Right atrium auricular region (tissue), 2 donors: ENCODE measurements at regions not wholly inside any gene's neighbourhood (a gene's known extent, or its start where the extent isn't known, plus 50 kb on each side); places are given as distances from the start of the nearest gene placed in this dataset.

Experiments
- DNase-seq: peaks from one replicate; pipeline ENCODE4 v3.0.0-alpha.2; 2019; ENCODE audit warnings: low spot score
- H3K27ac ChIP-seq, 2 donors: fragments of 200-600 bp; sonication (generic); 1 replicate in 1 of 2; 2 replicates in 1 of 2; pipeline ENCODE4 v1.5.1; 2016 to 2019
- H3K27me3 ChIP-seq, 2 donors: fragments of 200-600 bp; sonication (generic); one replicate each; pipeline versions ENCODE4 v1.5.1 to v1.6.0; 2017 to 2019
- H3K36me3 ChIP-seq: fragments of 200-600 bp; sonication (generic); one replicate; pipeline ENCODE4 v1.5.1; 2016
- H3K4me1 ChIP-seq, 2 donors: fragments of 200-600 bp; sonication (generic); one replicate each; pipeline versions ENCODE4 v1.5.1 to v1.6.0; 2017 to 2019
- H3K4me3 ChIP-seq, 2 donors: fragments of 200-600 bp; sonication (generic); 1 replicate in 1 of 2; 2 replicates in 1 of 2; pipeline ENCODE4 v1.5.1; 2017 to 2019; ENCODE audit warnings: mild to moderate bottlenecking in 1 of 2, moderate library complexity in 1 of 2
- H3K9me3 ChIP-seq, 2 donors: fragments of 200-600 bp; sonication (generic); one replicate each; pipeline ENCODE4 v1.5.1; 2019
- CTCF ChIP-seq, 2 donors: fragments of 200-600 bp; sonication (generic); IDR thresholded peaks; one replicate each; pipeline ENCODE4 v1.5.1; 2019; ENCODE audit warnings: antibody characterized with exemption in 2 of 2

- H3K36me3 ChIP-seq: no peaks in the 10 kb centered on the region
- H3K4me1 ChIP-seq: peaks cover 0 to 9% of the 10 kb centered on the region in 2 donors
- peak; percentile 97 for DNase-seq
- peak overlapping the region; percentile 37 to 67 for H3K27ac ChIP-seq
- no peaks in the 10 kb centered on the region for H3K9me3 ChIP-seq
- H3K4me3 ChIP-seq: no peak overlapping the region
- no peak for TF ChIP-seq CTCF (IDR thresholded peaks at IDR 0.05)
- H3K27me3 ChIP-seq: no peaks in the 10 kb centered on the region
Observed at GRCh38 chr21:41678924-41679318, 87.9 kb downstream of the RIPK4 start.

GRCh38 chr21:41678016-41678923 is 88.6 kb downstream of the RIPK4 start:
- Histone ChIP-seq H3K4me3 (no peak overlapping the region), H3K4me1 (peaks cover 0 to 9% of the 10 kb centered on the region in 2 donors), H3K27me3 (no peaks in the 10 kb centered on the region), H3K9me3 (no peaks in the 10 kb centered on the region), H3K36me3 (no peaks in the 10 kb centered on the region), H3K27ac (peak overlapping the region; percentile 37 to 67)
- no peak for TF ChIP-seq CTCF (IDR thresholded peaks at IDR 0.05)
- no peak for DNase-seq

- Histone ChIP-seq H3K4me1 (peaks cover 0 to 9% of the 10 kb centered on the region in 2 donors), H3K4me3 (no peak overlapping the region), H3K9me3 (no peaks in the 10 kb centered on the region), H3K36me3 (no peaks in the 10 kb centered on the region), H3K27ac (no peak overlapping the region), H3K27me3 (no peaks in the 10 kb centered on the region)
- DNase-seq: no peak
- no peak for TF ChIP-seq CTCF (IDR thresholded peaks at IDR 0.05)
Observed at GRCh38 chr21:41677671-41678015, 89.2 kb downstream of the RIPK4 start.

DNA sequence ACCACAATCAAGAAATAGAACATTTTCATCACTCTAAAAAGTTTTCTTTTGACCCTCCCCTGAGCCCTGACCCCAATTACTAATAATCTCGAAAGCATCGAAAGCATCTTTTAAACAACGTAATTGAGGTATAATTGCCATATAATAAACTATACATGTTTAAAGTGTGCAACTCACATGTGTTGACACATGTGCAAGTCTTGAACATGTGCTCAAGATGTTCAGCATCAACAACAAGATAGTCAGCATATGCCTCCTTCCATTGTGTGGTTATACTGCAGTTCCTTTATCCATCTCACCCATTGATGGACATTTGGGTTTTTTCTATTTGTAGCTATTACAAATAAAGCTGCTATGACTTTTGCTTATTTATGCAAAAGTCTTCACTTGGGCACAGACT is 90.7 kb downstream of the RIPK4 start:
- Histone ChIP-seq H3K36me3 (no peaks in the 10 kb centered on the region), H3K27me3 (no peaks in the 10 kb centered on the region), H3K27ac (no peak overlapping the region), H3K9me3 (no peaks in the 10 kb centered on the region), H3K4me1 (peaks cover 0 to 9% of the 10 kb centered on the region in 2 donors), H3K4me3 (no peak overlapping the region)
- DNase-seq: no peak
- no peak for TF ChIP-seq CTCF (IDR thresholded peaks at IDR 0.05)

DNA sequence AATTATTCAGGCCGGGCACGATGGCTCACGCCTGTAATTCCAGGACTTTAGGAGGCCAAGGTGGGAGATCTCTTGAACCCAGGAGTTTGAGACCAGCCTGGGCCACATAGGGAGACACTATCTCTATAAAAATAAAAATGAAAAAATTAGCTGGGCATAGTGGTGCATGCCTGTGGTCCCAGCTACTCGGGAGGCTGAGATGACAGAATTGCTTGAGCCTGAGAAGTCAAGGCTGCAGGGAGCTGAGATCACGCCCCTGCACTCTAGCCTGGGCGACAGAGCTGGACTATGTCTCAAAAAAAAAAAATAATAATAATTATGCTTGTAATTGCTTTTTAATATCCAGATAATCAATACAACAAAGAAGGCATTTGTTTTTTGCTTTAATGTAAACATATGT is 91.3 kb downstream of the RIPK4 start:
- H3K36me3 ChIP-seq: no peaks in the 10 kb centered on the region
- H3K27ac ChIP-seq: no peak overlapping the region
- DNase-seq: no peak
- no peaks in the 10 kb centered on the region for H3K27me3 ChIP-seq
- H3K4me1 ChIP-seq: peaks cover 0 to 9% of the 10 kb centered on the region in 2 donors
- no peak for TF ChIP-seq CTCF (IDR thresholded peaks at IDR 0.05)
- H3K9me3 ChIP-seq: no peaks in the 10 kb centered on the region
- no peak overlapping the region for H3K4me3 ChIP-seq

GRCh38 chr21:41674402-41674801 is 92.5 kb downstream of the RIPK4 start:
- no peak for DNase-seq
- no peak overlapping the region for H3K27ac ChIP-seq

More at GRCh38 chr21:41674402-41674801, 92.5 kb downstream of the RIPK4 start:
- Histone ChIP-seq H3K4me1 (peaks cover 0 to 9% of the 10 kb centered on the region in 2 donors), H3K9me3 (no peaks in the 10 kb centered on the region), H3K4me3 (no peak overlapping the region), H3K27me3 (no peaks in the 10 kb centered on the region), H3K36me3 (no peaks in the 10 kb centered on the region)
- no peak for TF ChIP-seq CTCF (IDR thresholded peaks at IDR 0.05)
